ENCODE measurements at regions not wholly inside any gene's neighbourhood (a gene's known extent, or its start where the extent isn't known, plus 50 kb on each side); places are given as distances from the start of the nearest gene placed in this dataset.

- no peak for ATAC-seq (ENCODE audit: insufficient read depth, low FRiP score)
Measured at GRCh38 chr4:162943263-162943662, 223.4 kb downstream of the NAF1 start.

GRCh38 chr4:162938738-162939485, 227.8 kb downstream of the NAF1 start:
- Histone ChIP-seq H3K27me3 (ENCODE audit: control insufficient read depth in 3 of 3, insufficient read depth in 3 of 3, low read length in 2 of 3) (no peaks in the 10 kb centered on the region), H3K4me1 (ENCODE audit: control insufficient read depth in 5 of 5, insufficient read depth in 5 of 5, low read length in 5 of 5) (no peaks in the 10 kb centered on the region), H3K36me3 (ENCODE audit: control insufficient read depth in 4 of 4, insufficient read depth in 4 of 4, low read length in 4 of 4) (no peaks in the 10 kb centered on the region), H3K4me3 (no peak overlapping the region), H3K27ac (ENCODE audit: low read depth in 1 of 2, low read length in 1 of 2) (no peak overlapping the region), H3K9ac (ENCODE audit: insufficient read depth in 1 of 2, low read length in 2 of 2) (no peak overlapping the region), H3K9me3 (ENCODE audit: control insufficient read depth in 4 of 4, insufficient read depth in 3 of 4, low read length in 3 of 4) (no peaks in the 10 kb centered on the region)
- no peak for ATAC-seq (ENCODE audit: insufficient read depth, low FRiP score)
- TF ChIP-seq, protein P1, sequence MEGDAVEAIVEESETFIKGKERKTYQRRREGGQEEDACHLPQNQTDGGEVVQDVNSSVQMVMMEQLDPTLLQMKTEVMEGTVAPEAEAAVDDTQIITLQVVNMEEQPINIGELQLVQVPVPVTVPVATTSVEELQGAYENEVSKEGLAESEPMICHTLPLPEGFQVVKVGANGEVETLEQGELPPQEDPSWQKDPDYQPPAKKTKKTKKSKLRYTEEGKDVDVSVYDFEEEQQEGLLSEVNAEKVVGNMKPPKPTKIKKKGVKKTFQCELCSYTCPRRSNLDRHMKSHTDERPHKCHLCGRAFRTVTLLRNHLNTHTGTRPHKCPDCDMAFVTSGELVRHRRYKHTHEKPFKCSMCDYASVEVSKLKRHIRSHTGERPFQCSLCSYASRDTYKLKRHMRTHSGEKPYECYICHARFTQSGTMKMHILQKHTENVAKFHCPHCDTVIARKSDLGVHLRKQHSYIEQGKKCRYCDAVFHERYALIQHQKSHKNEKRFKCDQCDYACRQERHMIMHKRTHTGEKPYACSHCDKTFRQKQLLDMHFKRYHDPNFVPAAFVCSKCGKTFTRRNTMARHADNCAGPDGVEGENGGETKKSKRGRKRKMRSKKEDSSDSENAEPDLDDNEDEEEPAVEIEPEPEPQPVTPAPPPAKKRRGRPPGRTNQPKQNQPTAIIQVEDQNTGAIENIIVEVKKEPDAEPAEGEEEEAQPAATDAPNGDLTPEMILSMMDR (IDR thresholded peaks at IDR 0.05; ENCODE audit: control extremely low read depth, extremely low read depth): no peak
- WGBS, 2 donors: 86 to 89% methylated on average over 1 of the region's 1 CpG
- no peak for DNase-seq

More at GRCh38 chr4:162943263-162943662, 223.4 kb downstream of the NAF1 start:
- Histone ChIP-seq H3K27ac (ENCODE audit: low read depth in 1 of 2, low read length in 1 of 2) (no peak overlapping the region), H3K9ac (ENCODE audit: insufficient read depth in 1 of 2, low read length in 2 of 2) (no peak overlapping the region), H3K27me3 (ENCODE audit: control insufficient read depth in 3 of 3, insufficient read depth in 3 of 3, low read length in 2 of 3) (no peaks in the 10 kb centered on the region), H3K4me1 (ENCODE audit: control insufficient read depth in 5 of 5, insufficient read depth in 5 of 5, low read length in 5 of 5) (no peaks in the 10 kb centered on the region), H3K4me3 (no peak overlapping the region), H3K36me3 (ENCODE audit: control insufficient read depth in 4 of 4, insufficient read depth in 4 of 4, low read length in 4 of 4) (no peaks in the 10 kb centered on the region), H3K9me3 (ENCODE audit: control insufficient read depth in 4 of 4, insufficient read depth in 3 of 4, low read length in 3 of 4) (no peaks in the 10 kb centered on the region)
- TF ChIP-seq, protein P1 (IDR thresholded peaks at IDR 0.05; ENCODE audit: control extremely low read depth, extremely low read depth): no peak
- 6 to 58% methylated on average over 1 of the region's 1 CpG for WGBS, 2 donors
- DNase-seq: no peak

DNA sequence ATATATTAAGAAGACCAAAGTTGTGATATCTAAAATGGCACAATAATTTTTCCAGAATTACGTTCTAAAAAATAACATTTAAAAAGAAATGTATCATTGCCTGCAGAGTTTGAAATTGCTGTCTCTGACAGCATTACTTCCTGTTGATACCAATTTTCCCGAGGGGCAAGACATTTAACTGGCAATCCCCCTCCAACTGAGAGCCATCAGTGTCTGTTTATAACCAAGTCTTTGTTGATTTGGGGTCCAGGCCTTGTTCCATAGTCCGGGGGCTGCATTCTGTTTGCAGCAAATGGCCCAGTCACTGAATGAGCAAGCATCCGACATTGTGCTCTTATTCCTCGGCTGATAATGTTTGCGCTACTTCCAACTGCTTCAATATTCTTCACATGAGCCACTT, 231.5 kb downstream of the NAF1 start:
- TF ChIP-seq, protein P1 (IDR thresholded peaks at IDR 0.05; ENCODE audit: control extremely low read depth, extremely low read depth): no peak
- Histone ChIP-seq H3K4me1 (ENCODE audit: control insufficient read depth in 5 of 5, insufficient read depth in 5 of 5, low read length in 5 of 5) (no peaks in the 10 kb centered on the region), H3K27me3 (ENCODE audit: control insufficient read depth in 3 of 3, insufficient read depth in 3 of 3, low read length in 2 of 3) (no peaks in the 10 kb centered on the region), H3K9ac (ENCODE audit: insufficient read depth in 1 of 2, low read length in 2 of 2) (no peak overlapping the region), H3K4me3 (no peak overlapping the region), H3K9me3 (ENCODE audit: control insufficient read depth in 4 of 4, insufficient read depth in 3 of 4, low read length in 3 of 4) (no peaks in the 10 kb centered on the region), H3K36me3 (ENCODE audit: control insufficient read depth in 4 of 4, insufficient read depth in 4 of 4, low read length in 4 of 4) (no peaks in the 10 kb centered on the region), H3K27ac (ENCODE audit: low read depth in 1 of 2, low read length in 1 of 2) (no peak overlapping the region)
- ATAC-seq (ENCODE audit: insufficient read depth, low FRiP score): no peak
- WGBS, 2 donors: 75 to 82% methylated on average over 6 of the region's 6 CpGs
- DNase-seq: no peak

GRCh38 chr4:162931286-162931685, 235.4 kb downstream of the NAF1 start:
- Histone ChIP-seq H3K9me3 (ENCODE audit: control insufficient read depth in 4 of 4, insufficient read depth in 3 of 4, low read length in 3 of 4) (no peaks in the 10 kb centered on the region), H3K27me3 (ENCODE audit: control insufficient read depth in 3 of 3, insufficient read depth in 3 of 3, low read length in 2 of 3) (no peaks in the 10 kb centered on the region), H3K4me1 (ENCODE audit: control insufficient read depth in 5 of 5, insufficient read depth in 5 of 5, low read length in 5 of 5) (no peaks in the 10 kb centered on the region), H3K27ac (ENCODE audit: low read depth in 1 of 2, low read length in 1 of 2) (no peak overlapping the region), H3K9ac (ENCODE audit: insufficient read depth in 1 of 2, low read length in 2 of 2) (no peak overlapping the region), H3K36me3 (ENCODE audit: control insufficient read depth in 4 of 4, insufficient read depth in 4 of 4, low read length in 4 of 4) (no peaks in the 10 kb centered on the region), H3K4me3 (no peak overlapping the region)
- DNase-seq (no peak), ATAC-seq (ENCODE audit: insufficient read depth, low FRiP score) (no peak)
- 37 to 54% methylated on average over 4 of the region's 4 CpGs for WGBS, 2 donors
- TF ChIP-seq, protein P1 (IDR thresholded peaks at IDR 0.05; ENCODE audit: control extremely low read depth, extremely low read depth): no peak

Measured in lung (tissue), 11 donors.